DND-41 (cell line): ENCODE measurements at regions not wholly inside any gene's neighbourhood (a gene's known extent, or its start where the extent isn't known, plus 50 kb on each side); places are given as distances from the start of the nearest gene placed in this dataset.

Experiments used
- ATAC-seq: fragments of 200-7000 bp; cut with Tn5 transposase; 3 replicates; pipeline ENCODE4 v1.9.1; 2021; ENCODE audit warnings: low read depth; ENCODE audit not compliant: insufficient read depth
- DNase-seq: peaks from one replicate; pipeline ENCODE4 v3.0.0-alpha.2; 2020
- H2AFZ ChIP-seq: 2 replicates; pipeline ENCODE4 v1.6.0; 2012; ENCODE audit warnings: low read depth, low read length
- H3K27ac ChIP-seq: 2 replicates; pipeline ENCODE4 v1.5.1; 2012; ENCODE audit warnings: low read length, inconsistent platforms
- H3K27me3 ChIP-seq: fragments of 200-600 bp; sonication (generic); 2 replicates; pipeline ENCODE4 v1.6.0; 2012; ENCODE audit warnings: low read length, mild to moderate bottlenecking, inconsistent platforms; ENCODE audit not compliant: insufficient read depth, poor library complexity
- H3K36me3 ChIP-seq: 2 replicates; pipeline ENCODE4 v1.5.1; 2012; ENCODE audit warnings: low read length, inconsistent platforms; ENCODE audit not compliant: insufficient read depth
- H3K4me1 ChIP-seq: 2 replicates; pipeline ENCODE4 v1.5.1; 2012; ENCODE audit warnings: mild to moderate bottlenecking, low read length; ENCODE audit not compliant: insufficient read depth
- H3K4me2 ChIP-seq: 2 replicates; pipeline ENCODE4 v1.6.0; 2012; ENCODE audit warnings: mild to moderate bottlenecking, moderate library complexity, low read length, inconsistent platforms; ENCODE audit not compliant: insufficient read depth
- H3K4me3 ChIP-seq, 2 experiments: fragments of 200-600 bp in 1 of 2; shearing (Covaris generic) in 1 of 2; 2 replicates each; pipeline ENCODE4 v1.5.1; 2012 to 2016; ENCODE audit warnings: inconsistent platforms in 2 of 2, low read length in 2 of 2, mild to moderate bottlenecking in 2 of 2, low read depth in 1 of 2, moderate library complexity in 1 of 2
- H3K79me2 ChIP-seq: 2 replicates; pipeline ENCODE4 v1.6.0; 2012; ENCODE audit warnings: low read length, inconsistent platforms; ENCODE audit not compliant: insufficient read depth
- H3K9ac ChIP-seq: 2 replicates; pipeline ENCODE4 v1.6.0; 2012; ENCODE audit warnings: low read depth, mild to moderate bottlenecking, inconsistent platforms, low read length, moderate library complexity
- H3K9me3 ChIP-seq: 2 replicates; pipeline ENCODE4 v1.5.1; 2012; ENCODE audit warnings: low read length, moderate library complexity, mild to moderate bottlenecking, inconsistent platforms; ENCODE audit not compliant: insufficient read depth, severe bottlenecking
- H4K20me1 ChIP-seq: 2 replicates; pipeline ENCODE4 v1.6.0; 2012; ENCODE audit warnings: low read length; ENCODE audit not compliant: insufficient read depth
- EZH2 ChIP-seq: IDR thresholded peaks from 3 replicates; pipeline ENCODE4 v1.6.1; 2012; ENCODE audit warnings: borderline replicate concordance, low read depth, mild to moderate bottlenecking, moderate library complexity, low read length, inconsistent platforms; ENCODE audit not compliant: severe bottlenecking
- TF ChIP-seq, protein P1 (sequence below): IDR thresholded peaks from 2 replicates; pipeline ENCODE4 v1.5.1; 2012; ENCODE audit warnings: borderline replicate concordance, low read length, moderate library complexity, mild to moderate bottlenecking; ENCODE audit not compliant: poor library complexity, severe bottlenecking; ENCODE audit errors: extremely low read depth

DNA sequence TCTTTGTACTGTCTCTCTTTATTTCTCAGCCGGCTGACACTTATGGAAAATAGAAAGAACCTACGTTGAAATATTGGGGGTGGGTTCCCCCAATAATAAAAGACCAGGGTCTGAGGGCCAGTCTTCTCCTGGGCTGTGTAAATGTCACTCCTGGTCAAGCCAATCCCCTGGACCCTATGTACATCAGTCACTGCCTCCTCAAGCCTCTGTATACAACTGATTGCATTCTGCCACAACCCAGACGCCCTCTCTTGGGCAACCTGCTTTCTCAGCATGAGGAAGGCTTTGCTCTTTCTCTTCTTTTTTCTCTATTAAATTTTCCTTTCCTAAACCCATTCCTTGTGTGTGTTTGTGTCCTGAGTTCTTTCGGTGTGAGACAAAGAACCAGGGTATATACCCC is 84.1 kb upstream of the SERBP1 start:
- Histone ChIP-seq H3K27me3 (no peaks in the 10 kb centered on the region), H3K79me2 (no peaks in the 10 kb centered on the region), H3K4me3 (no peak overlapping the region), H3K9me3 (peaks cover 4% of the 10 kb centered on the region), H3K9ac (no peak overlapping the region), H3K27ac (no peak overlapping the region), H2AFZ (no peak overlapping the region), H3K36me3 (no peaks in the 10 kb centered on the region), H3K4me2 (no peak overlapping the region), H4K20me1 (no peaks in the 10 kb centered on the region), H3K4me1 (no peaks in the 10 kb centered on the region)
- DNase-seq (no peak), ATAC-seq (no peak)
- TF ChIP-seq, protein P1, sequence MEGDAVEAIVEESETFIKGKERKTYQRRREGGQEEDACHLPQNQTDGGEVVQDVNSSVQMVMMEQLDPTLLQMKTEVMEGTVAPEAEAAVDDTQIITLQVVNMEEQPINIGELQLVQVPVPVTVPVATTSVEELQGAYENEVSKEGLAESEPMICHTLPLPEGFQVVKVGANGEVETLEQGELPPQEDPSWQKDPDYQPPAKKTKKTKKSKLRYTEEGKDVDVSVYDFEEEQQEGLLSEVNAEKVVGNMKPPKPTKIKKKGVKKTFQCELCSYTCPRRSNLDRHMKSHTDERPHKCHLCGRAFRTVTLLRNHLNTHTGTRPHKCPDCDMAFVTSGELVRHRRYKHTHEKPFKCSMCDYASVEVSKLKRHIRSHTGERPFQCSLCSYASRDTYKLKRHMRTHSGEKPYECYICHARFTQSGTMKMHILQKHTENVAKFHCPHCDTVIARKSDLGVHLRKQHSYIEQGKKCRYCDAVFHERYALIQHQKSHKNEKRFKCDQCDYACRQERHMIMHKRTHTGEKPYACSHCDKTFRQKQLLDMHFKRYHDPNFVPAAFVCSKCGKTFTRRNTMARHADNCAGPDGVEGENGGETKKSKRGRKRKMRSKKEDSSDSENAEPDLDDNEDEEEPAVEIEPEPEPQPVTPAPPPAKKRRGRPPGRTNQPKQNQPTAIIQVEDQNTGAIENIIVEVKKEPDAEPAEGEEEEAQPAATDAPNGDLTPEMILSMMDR: no peak
- TF ChIP-seq EZH2: no peak

- Histone ChIP-seq H3K4me1 (no peaks in the 10 kb centered on the region), H3K9me3 (peaks cover 4% of the 10 kb centered on the region), H3K4me3 (no peak overlapping the region), H4K20me1 (no peaks in the 10 kb centered on the region), H3K4me2 (no peak overlapping the region), H3K27ac (no peak overlapping the region), H3K27me3 (no peaks in the 10 kb centered on the region), H2AFZ (no peak overlapping the region), H3K9ac (no peak overlapping the region), H3K36me3 (no peaks in the 10 kb centered on the region), H3K79me2 (no peaks in the 10 kb centered on the region)
- DNase-seq (no peak), ATAC-seq (no peak)
- no peak for TF ChIP-seq EZH2
- TF ChIP-seq, protein P1: no peak
Observed at GRCh38 chr1:67514786-67515185, 84.6 kb upstream of the SERBP1 start.

GRCh38 chr1:67515324-67516080 is 85.3 kb upstream of the SERBP1 start:
- Histone ChIP-seq H2AFZ (no peak overlapping the region), H3K9me3 (peaks cover 4% of the 10 kb centered on the region), H3K4me2 (no peak overlapping the region), H3K27ac (no peak overlapping the region), H3K4me3 (no peak overlapping the region), H4K20me1 (no peaks in the 10 kb centered on the region), H3K36me3 (no peaks in the 10 kb centered on the region), H3K9ac (no peak overlapping the region), H3K4me1 (no peaks in the 10 kb centered on the region), H3K27me3 (no peaks in the 10 kb centered on the region), H3K79me2 (no peaks in the 10 kb centered on the region)
- ATAC-seq (no peak), DNase-seq (no peak)
- TF ChIP-seq, protein P1: no peak
- TF ChIP-seq EZH2: no peak
